Nephron progenitor cell (in vitro differentiated cells): ENCODE measurements at regions not wholly inside any gene's neighbourhood (a gene's known extent, or its start where the extent isn't known, plus 50 kb on each side); places are given as distances from the start of the nearest gene placed in this dataset.

ENCODE experiments used
- DNase-seq: peaks from one replicate; pipeline ENCODE4 v3.0.0; 2021
- H3K27ac Mint-ChIP-seq: 2 replicates; pipeline ENCODE4 v1.8.0; 2021; ENCODE audit warnings: mild to moderate bottlenecking, moderate library complexity, mixed read lengths
- H3K27me3 Mint-ChIP-seq: 2 replicates; pipeline ENCODE4 v1.8.0; 2021; ENCODE audit warnings: mild to moderate bottlenecking, low read depth, mixed read lengths; ENCODE audit not compliant: poor library complexity
- H3K36me3 Mint-ChIP-seq: 2 replicates; pipeline ENCODE4 v1.8.0; 2021; ENCODE audit warnings: low read depth, mixed read lengths
- H3K4me1 Mint-ChIP-seq: 2 replicates; pipeline ENCODE4 v1.8.0; 2021; ENCODE audit warnings: mixed read lengths
- H3K4me3 Mint-ChIP-seq: 2 replicates; pipeline ENCODE4 v1.8.0; 2021; ENCODE audit warnings: mild to moderate bottlenecking, moderate library complexity, mixed read lengths
- H3K9me3 Mint-ChIP-seq: 2 replicates; pipeline ENCODE4 v1.8.0; 2021; ENCODE audit warnings: mild to moderate bottlenecking, moderate library complexity, mixed read lengths
- CTCF ChIP-seq: fragments of 200-600 bp; sonication (generic); IDR thresholded peaks from 2 replicates; pipeline ENCODE4 v1.5.0; 2021; ENCODE audit warnings: antibody characterized with exemption

GRCh38 chr12:124391340-124392261 is 96.7 kb downstream of the RFLNA start:
- Mint-ChIP-seq H3K9me3 (no peaks in the 10 kb centered on the region), H3K4me3 (no peak overlapping the region), H3K4me1 (peaks cover 71% of the 10 kb centered on the region), H3K27ac (no peak overlapping the region), H3K36me3 (no peaks in the 10 kb centered on the region), H3K27me3 (peaks cover 9% of the 10 kb centered on the region)
- no peak for TF ChIP-seq CTCF
- no peak for DNase-seq

GRCh38 chr12:124390442-124391097 is 95.7 kb downstream of the RFLNA start:
- Mint-ChIP-seq H3K4me1 (peaks cover 74% of the 10 kb centered on the region), H3K27me3 (peaks cover 9% of the 10 kb centered on the region), H3K9me3 (no peaks in the 10 kb centered on the region), H3K4me3 (no peak overlapping the region), H3K27ac (no peak overlapping the region), H3K36me3 (no peaks in the 10 kb centered on the region)
- DNase-seq = no peak
- TF ChIP-seq CTCF = no peak

- Mint-ChIP-seq H3K9me3 (no peaks in the 10 kb centered on the region), H3K4me3 (peak overlapping the region; percentile 36), H3K27ac (no peak overlapping the region), H3K4me1 (peaks cover 74% of the 10 kb centered on the region), H3K27me3 (peaks cover 9% of the 10 kb centered on the region), H3K36me3 (no peaks in the 10 kb centered on the region)
- TF ChIP-seq CTCF = no peak
- DNase-seq = no peak
These were observed 95.0 kb downstream of the RFLNA start for GRCh38 chr12:124389725-124390441.

GRCh38 chr12:124389138-124389724 is 94.3 kb downstream of the RFLNA start:
- Mint-ChIP-seq H3K27ac (no peak overlapping the region), H3K27me3 (peaks cover 9% of the 10 kb centered on the region), H3K9me3 (no peaks in the 10 kb centered on the region), H3K4me3 (peak overlapping the region; percentile 60), H3K36me3 (no peaks in the 10 kb centered on the region), H3K4me1 (peaks cover 75% of the 10 kb centered on the region)
- peak; percentile 75 for DNase-seq
- TF ChIP-seq CTCF = no peak

GRCh38 chr12:124388679-124389137 is 93.8 kb downstream of the RFLNA start:
- no peaks in the 10 kb centered on the region for H3K9me3 Mint-ChIP-seq
- peak; percentile 78 for DNase-seq
- peak overlapping the region; percentile 45 for H3K27ac Mint-ChIP-seq
- no peak for TF ChIP-seq CTCF
- H3K36me3 Mint-ChIP-seq = no peaks in the 10 kb centered on the region
- peaks cover 9% of the 10 kb centered on the region for H3K27me3 Mint-ChIP-seq
- H3K4me1 Mint-ChIP-seq = peaks cover 72% of the 10 kb centered on the region
- peak overlapping the region; percentile 77 for H3K4me3 Mint-ChIP-seq
